Common myeloid progenitor, CD34-positive (primary cell): ENCODE measurements at regions not wholly inside any gene's neighbourhood (a gene's known extent, or its start where the extent isn't known, plus 50 kb on each side); places are given as distances from the start of the nearest gene placed in this dataset.

Experiments
- CTCF ChIA-PET: fragments of 350-600 bp; sonication (Branson Sonifier 250); formaldehyde crosslinking; loops from one replicate; lab custom pipeline; 2021; ENCODE audit warnings: antibody characterized with exemption; lab: Charles Lee
- POLR2A ChIA-PET: fragments of 350-600 bp; sonication (Branson Sonifier 250); formaldehyde crosslinking; loops from one replicate; lab custom pipeline; 2021; ENCODE audit warnings: antibody characterized with exemption; lab: Charles Lee
- DNase-seq, 3 donors: peaks; one replicate each; pipeline versions ENCODE4 v3.0.0 to v3.0.0-alpha.2; 2013
- H3K27ac ChIP-seq, 2 experiments: 1 replicate in 1 of 2; 2 replicates in 1 of 2; pipeline ENCODE4 v1.7.0; 2013; ENCODE audit warnings: inconsistent platforms in 2 of 2, low read length in 2 of 2, mild to moderate bottlenecking in 2 of 2, low read depth in 1 of 2, moderate library complexity in 1 of 2; ENCODE audit not compliant: severe bottlenecking in 2 of 2, insufficient read depth in 1 of 2, poor library complexity in 1 of 2
- H3K27me3 ChIP-seq, 5 experiments: replicated peaks in 2 of 5; 1 replicate in 3 of 5; 2 replicates in 2 of 5; pipeline versions ENCODE4 v1.6.1 to v1.7.0; 2013; ENCODE audit warnings: low read length in 4 of 5, mild to moderate bottlenecking in 2 of 5, moderate library complexity in 2 of 5, inconsistent platforms in 1 of 5; ENCODE audit not compliant: insufficient read depth in 5 of 5, control insufficient read depth in 4 of 5
- H3K36me3 ChIP-seq, 4 experiments: 1 replicate in 2 of 4; 2 replicates in 2 of 4; pipeline versions ENCODE4 v1.6.1 to v1.7.0; 2013; ENCODE audit warnings: low read length in 3 of 4, control low read depth in 1 of 4, mild to moderate bottlenecking in 1 of 4; ENCODE audit not compliant: control insufficient read depth in 4 of 4, insufficient read depth in 4 of 4
- H3K4me1 ChIP-seq, 4 experiments: 1 replicate in 3 of 4; 2 replicates in 1 of 4; pipeline versions ENCODE4 v1.6.1 to v1.7.1; 2013; ENCODE audit warnings: low read length in 3 of 4, mild to moderate bottlenecking in 3 of 4, control low read depth in 1 of 4, inconsistent platforms in 1 of 4, moderate library complexity in 1 of 4; ENCODE audit not compliant: control insufficient read depth in 4 of 4, insufficient read depth in 4 of 4; ENCODE audit errors: control extremely low read depth in 1 of 4
- H3K4me3 ChIP-seq, 7 experiments: 1 replicate in 4 of 7; 2 replicates in 3 of 7; pipeline versions ENCODE4 v1.5.1 to v1.7.0; 2013; ENCODE audit warnings: mild to moderate bottlenecking in 7 of 7, low read length in 6 of 7, moderate library complexity in 6 of 7, inconsistent platforms in 2 of 7, low read depth in 2 of 7, control low read depth in 1 of 7; ENCODE audit not compliant: insufficient read depth in 4 of 7, control insufficient read depth in 1 of 7; ENCODE audit errors: extremely low read depth in 1 of 7
- H3K9me3 ChIP-seq, 5 experiments: 1 replicate in 4 of 5; 2 replicates in 1 of 5; pipeline versions ENCODE4 v1.6.1 to v1.7.1; 2013; ENCODE audit warnings: low read length in 4 of 5, mild to moderate bottlenecking in 2 of 5, inconsistent platforms in 1 of 5, low read depth in 1 of 5, moderate library complexity in 1 of 5; ENCODE audit not compliant: control insufficient read depth in 4 of 5, insufficient read depth in 2 of 5; ENCODE audit errors: control extremely low read depth in 1 of 5
- WGBS: methylation state at CpG from one replicate; pipeline ENCODE4 v1.1.5; 2013; ENCODE audit not compliant: insufficient coverage; 5-methylcytosine and 5-hydroxymethylcytosine counted together

DNA sequence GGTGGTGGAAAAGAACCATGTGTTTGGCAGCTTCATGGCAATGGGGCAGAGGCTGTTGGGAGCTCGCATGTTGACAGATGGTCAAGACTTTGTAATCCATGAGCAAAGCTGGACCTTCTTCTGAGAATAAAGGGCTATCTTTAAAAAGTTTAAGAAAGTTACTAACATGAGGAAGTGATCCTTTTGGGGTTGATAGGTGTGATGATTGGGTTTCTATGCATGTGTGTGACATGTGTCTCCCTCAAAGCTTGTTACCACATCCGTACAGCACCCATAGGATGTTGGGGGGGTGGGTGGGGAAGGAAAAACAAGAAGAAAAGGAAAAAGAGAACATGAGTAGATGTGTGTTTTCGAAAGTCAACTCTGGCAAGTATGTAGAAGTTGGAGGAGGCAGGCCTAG is 123.0 kb upstream of the TLR3 start:
- DNase-seq = no peak
- no peaks in the 10 kb centered on the region for H3K36me3 ChIP-seq
- ChIA-PET CTCF (no interaction called here), POLR2A (no interaction called here)
- peaks cover 0 to 2% (median 0%) of the 10 kb centered on the region in 5 experiments for H3K27me3 ChIP-seq
- H3K4me1 ChIP-seq = no peaks in the 10 kb centered on the region
- 100% methylated on average over 2 of the region's 3 CpGs for WGBS
- peaks cover 0 to 1% (median 0%) of the 10 kb centered on the region in 5 experiments for H3K9me3 ChIP-seq
- H3K27ac ChIP-seq = no peak overlapping the region
- H3K4me3 ChIP-seq = no peak overlapping the region

DNA sequence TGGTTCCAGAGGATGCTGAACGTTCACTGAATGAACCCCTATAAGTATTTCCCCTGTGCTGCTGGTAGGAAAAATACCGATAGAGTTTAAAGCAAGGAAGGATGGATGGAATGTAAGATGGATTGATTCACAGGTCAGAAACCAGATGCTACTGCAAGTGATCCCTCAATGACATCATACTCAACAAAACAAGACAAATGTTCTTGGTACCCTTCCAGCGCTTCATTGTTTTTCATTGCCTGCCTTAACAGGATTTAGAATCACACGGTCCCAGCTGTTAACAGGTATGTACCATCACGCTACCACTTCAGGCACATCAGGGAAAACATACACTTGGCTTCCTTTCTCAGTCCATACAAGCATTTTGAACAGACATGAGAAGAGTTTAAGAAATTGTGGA is 118.1 kb upstream of the TLR3 start:
- Histone ChIP-seq H3K9me3 (peaks cover 0 to 1% (median 0%) of the 10 kb centered on the region in 5 experiments), H3K27me3 (peaks cover 0 to 8% (median 0%) of the 10 kb centered on the region in 5 experiments), H3K4me1 (peaks cover 0 to 2% (median 0%) of the 10 kb centered on the region in 4 experiments), H3K4me3 (no peak overlapping the region), H3K27ac (no peak overlapping the region), H3K36me3 (no peaks in the 10 kb centered on the region)
- DNase-seq = no peak
- ChIA-PET CTCF (no interaction called here), POLR2A (no interaction called here)
- 93% methylated on average over 4 of the region's 5 CpGs for WGBS

DNA sequence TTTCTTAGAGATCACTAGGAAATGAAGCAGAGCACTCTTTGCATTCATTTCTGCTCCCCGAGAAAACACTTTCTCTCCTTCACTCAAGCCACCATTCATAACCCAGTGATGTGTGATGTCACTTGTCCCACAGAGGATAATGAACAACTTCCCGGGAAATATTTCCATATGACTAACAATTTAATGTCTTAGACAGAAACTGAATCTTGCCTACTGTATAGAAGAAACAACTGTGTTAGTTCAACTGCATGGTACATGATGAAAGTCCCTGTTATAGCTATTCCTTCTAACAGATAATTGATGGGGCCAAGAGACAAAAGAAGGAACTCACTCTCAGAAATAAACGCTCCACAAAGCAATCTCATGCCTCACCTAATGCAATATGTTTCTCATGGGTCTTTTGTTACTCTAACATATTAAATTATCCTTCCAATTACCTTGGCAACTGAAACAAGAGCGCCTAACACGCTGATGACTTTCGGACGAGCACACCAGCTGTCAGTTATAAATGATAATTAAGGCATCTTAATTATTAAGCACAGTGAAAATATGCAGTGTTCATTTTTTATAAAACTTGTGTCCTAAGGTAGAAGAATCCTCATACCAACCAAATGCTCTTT is 113.7 kb upstream of the TLR3 start:
- 100% methylated on average over 1 of the region's 7 CpGs for WGBS
- Histone ChIP-seq H3K27me3 (peaks cover 0 to 11% (median 4%) of the 10 kb centered on the region in 5 experiments), H3K4me1 (peaks cover 0 to 2% (median 0%) of the 10 kb centered on the region in 4 experiments), H3K36me3 (no peaks in the 10 kb centered on the region), H3K9me3 (no peaks in the 10 kb centered on the region), H3K27ac (no peak overlapping the region), H3K4me3 (no peak overlapping the region)
- no peak for DNase-seq
- ChIA-PET CTCF (no interaction called here), POLR2A (no interaction called here)

DNA sequence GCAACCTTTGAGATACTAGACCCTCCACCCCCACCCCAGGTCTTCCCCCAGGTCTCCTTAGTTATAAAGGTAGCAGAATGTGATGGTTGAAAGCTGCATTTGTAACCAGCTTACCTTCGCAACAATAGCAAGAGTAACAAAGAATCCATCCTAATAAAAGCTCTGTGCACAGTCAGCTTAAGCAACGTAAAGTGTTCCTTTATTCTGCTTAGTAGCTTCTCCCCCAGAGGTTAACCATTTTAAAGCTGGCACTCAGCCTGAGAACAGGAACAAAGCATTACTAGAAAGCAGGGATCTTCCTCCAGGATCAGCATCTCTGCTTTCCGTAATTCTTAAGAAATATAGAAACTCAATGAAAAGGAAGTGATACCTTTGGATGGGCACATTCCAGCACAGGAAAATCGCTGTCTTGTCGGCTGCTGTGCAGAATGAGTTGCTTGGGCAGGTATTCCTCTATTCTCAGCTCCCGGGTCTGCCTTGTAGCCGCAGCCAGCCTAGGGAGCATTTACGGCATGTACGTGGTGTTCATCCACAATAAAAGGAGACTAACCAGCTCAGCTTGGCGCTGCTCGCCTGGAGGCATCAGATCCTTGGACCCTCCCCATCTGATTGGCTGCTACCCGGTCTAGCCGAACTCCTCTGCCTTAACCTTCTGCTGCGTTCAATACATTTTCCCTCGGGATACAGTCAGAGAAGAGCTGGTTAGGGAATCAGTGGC is 113.0 kb upstream of the TLR3 start:
- ChIA-PET POLR2A (no interaction called here), CTCF (no interaction called here)
- Histone ChIP-seq H3K9me3 (no peaks in the 10 kb centered on the region), H3K4me3 (no peak overlapping the region), H3K4me1 (peaks cover 0 to 2% (median 0%) of the 10 kb centered on the region in 4 experiments), H3K27ac (no peak overlapping the region), H3K36me3 (no peaks in the 10 kb centered on the region), H3K27me3 (peaks cover 0 to 10% (median 4%) of the 10 kb centered on the region in 5 experiments)
- 91% methylated on average over 13 of the region's 15 CpGs for WGBS
- no peak for DNase-seq

DNA sequence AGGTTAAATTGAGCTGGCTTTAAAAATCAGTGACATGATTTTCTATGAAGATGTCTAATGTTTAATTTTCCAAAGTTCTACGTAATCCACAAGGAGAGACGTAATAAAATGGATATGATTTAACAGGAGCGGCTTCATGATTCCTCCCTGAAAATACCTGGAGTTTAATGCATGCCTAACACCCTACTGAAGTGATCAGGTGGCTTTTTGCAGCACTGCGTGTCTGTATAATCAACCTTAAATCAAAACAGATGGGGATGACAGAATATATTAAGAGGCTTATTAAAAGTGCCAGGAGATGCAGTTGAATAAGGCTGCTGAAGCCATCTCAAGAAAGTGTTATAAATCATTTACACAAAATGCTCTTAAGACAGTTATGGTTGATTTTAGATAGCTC is 112.4 kb upstream of the TLR3 start:
- ChIA-PET CTCF (no interaction called here), POLR2A (no interaction called here)
- H3K4me1 ChIP-seq = peaks cover 0 to 2% (median 0%) of the 10 kb centered on the region in 4 experiments
- no peak overlapping the region for H3K27ac ChIP-seq
- no peak overlapping the region for H3K4me3 ChIP-seq
- no peaks in the 10 kb centered on the region for H3K9me3 ChIP-seq
- H3K27me3 ChIP-seq = peaks cover 0 to 9% (median 4%) of the 10 kb centered on the region in 5 experiments
- WGBS = 97% methylated on average over 3 of the region's 4 CpGs
- H3K36me3 ChIP-seq = no peaks in the 10 kb centered on the region
- DNase-seq = no peak

DNA sequence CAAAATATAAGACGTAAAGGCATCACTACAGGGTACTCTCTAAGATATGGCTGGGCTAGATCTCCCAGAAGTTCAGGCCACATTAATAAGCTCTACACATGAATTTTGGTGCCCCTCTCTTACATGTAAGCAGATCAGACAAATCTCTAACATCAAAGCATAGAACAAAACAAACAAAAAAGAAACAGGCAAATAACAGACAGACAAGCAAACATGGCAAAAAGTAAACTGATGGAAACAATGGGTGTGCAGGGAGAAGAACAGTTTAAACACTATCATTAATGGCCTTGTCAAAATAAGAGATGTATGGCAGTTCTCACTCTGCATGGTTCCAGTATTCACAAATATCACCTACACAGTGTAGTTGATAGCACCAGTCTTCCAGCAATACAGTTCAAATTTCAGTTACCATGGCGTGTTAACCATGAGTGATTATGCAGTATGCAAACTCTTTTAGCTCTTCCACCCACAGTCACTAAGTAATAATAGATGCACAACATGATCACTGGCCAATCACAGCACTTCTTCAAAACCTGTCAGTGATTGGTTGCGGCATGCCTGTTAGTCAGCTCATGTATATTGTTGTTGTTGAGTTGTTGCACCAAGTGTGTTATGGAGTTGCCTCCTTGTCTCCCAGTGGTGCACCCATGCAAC is 110.7 kb upstream of the TLR3 start:
- peaks cover 0 to 2% (median 0%) of the 10 kb centered on the region in 4 experiments for H3K4me1 ChIP-seq
- 100% methylated on average over 2 of the region's 3 CpGs for WGBS
- no peak overlapping the region for H3K4me3 ChIP-seq
- no peak for DNase-seq
- H3K36me3 ChIP-seq = no peaks in the 10 kb centered on the region
- no peaks in the 10 kb centered on the region for H3K9me3 ChIP-seq
- ChIA-PET CTCF (no interaction called here), POLR2A (no interaction called here)
- peaks cover 0 to 9% (median 4%) of the 10 kb centered on the region in 5 experiments for H3K27me3 ChIP-seq
- H3K27ac ChIP-seq = no peak overlapping the region
